Liver (tissue), 8 donors: ENCODE measurements at regions not wholly inside any gene's neighbourhood (a gene's known extent, or its start where the extent isn't known, plus 50 kb on each side); places are given as distances from the start of the nearest gene placed in this dataset.

Source experiments
- DNase-seq: peaks from one replicate; pipeline ENCODE4 v3.0.0-alpha.2; 2017; ENCODE audit warnings: low spot score
- H3K27ac ChIP-seq, 2 donors: one replicate each; pipeline ENCODE4 v1.7.0; 2013; ENCODE audit warnings: inconsistent platforms in 2 of 2, low read length in 2 of 2, control low read depth in 1 of 2, low read depth in 1 of 2, mild to moderate bottlenecking in 1 of 2
- H3K27me3 ChIP-seq, 4 donors: one replicate each; pipeline versions ENCODE4 v1.6.1 to v1.7.0; 2013; ENCODE audit warnings: low read length in 3 of 4, inconsistent platforms in 1 of 4, mild to moderate bottlenecking in 1 of 4, moderate library complexity in 1 of 4; ENCODE audit not compliant: control insufficient read depth in 4 of 4, insufficient read depth in 4 of 4
- H3K36me3 ChIP-seq, 4 donors: one replicate each; pipeline versions ENCODE4 v1.6.1 to v1.7.0; 2013; ENCODE audit warnings: low read length in 3 of 4, mild to moderate bottlenecking in 3 of 4, low read depth in 1 of 4, moderate library complexity in 1 of 4; ENCODE audit not compliant: control insufficient read depth in 4 of 4, insufficient read depth in 3 of 4
- H3K4me1 ChIP-seq, 4 donors: one replicate each; pipeline versions ENCODE4 v1.6.1 to v1.7.0; 2013; ENCODE audit warnings: low read length in 3 of 4, mild to moderate bottlenecking in 3 of 4, moderate library complexity in 1 of 4; ENCODE audit not compliant: control insufficient read depth in 4 of 4, insufficient read depth in 4 of 4
- H3K4me3 ChIP-seq, 3 donors: one replicate each; pipeline versions ENCODE4 v1.6.1 to v1.7.0; 2013; ENCODE audit warnings: low read length in 3 of 3, control low read depth in 1 of 3, low read depth in 1 of 3, mild to moderate bottlenecking in 1 of 3
- H3K9ac ChIP-seq, 2 donors: one replicate each; pipeline ENCODE4 v1.7.0; 2013; ENCODE audit warnings: low read length in 2 of 2, mild to moderate bottlenecking in 2 of 2, moderate library complexity in 2 of 2, control low read depth in 1 of 2, low read depth in 1 of 2
- H3K9me3 ChIP-seq, 4 donors: one replicate each; pipeline versions ENCODE4 v1.6.1 to v1.7.0; 2013; ENCODE audit warnings: low read length in 3 of 4; ENCODE audit not compliant: control insufficient read depth in 4 of 4
- ATF3 ChIP-seq: IDR thresholded peaks from 2 replicates; pipeline ENCODE4 v1.6.1; 2016; ENCODE audit warnings: antibody characterized with exemption
- CTCF ChIP-seq: fragments of 150-350 bp; IDR thresholded peaks from 2 replicates; pipeline ENCODE4 v1.5.1; 2017; ENCODE audit warnings: improper control_type of control experiment, low read depth, low read length; ENCODE audit not compliant: missing input control
- EGR1 ChIP-seq, 2 donors: IDR thresholded peaks; 2 replicates each; pipeline ENCODE4 v1.6.1; 2016 to 2018; ENCODE audit warnings: antibody characterized with exemption in 2 of 2, low read depth in 2 of 2
- FOXA1 ChIP-seq: IDR thresholded peaks from 2 replicates; pipeline ENCODE4 v1.6.1; 2016; ENCODE audit warnings: antibody characterized with exemption
- FOXA2 ChIP-seq: IDR thresholded peaks from 2 replicates; pipeline ENCODE4 v1.6.1; 2016; ENCODE audit warnings: antibody characterized with exemption
- GABPA ChIP-seq, 2 donors: IDR thresholded peaks in 1 of 2; conservative IDR thresholded peaks in 1 of 2; 2 replicates each; pipeline ENCODE4 v1.6.1; 2016; ENCODE audit warnings: antibody characterized with exemption in 2 of 2, mild to moderate bottlenecking in 1 of 2, moderate library complexity in 1 of 2
- HNF4A ChIP-seq, 2 donors: conservative IDR thresholded peaks; 2 replicates each; pipeline ENCODE4 v1.6.1; 2016; ENCODE audit warnings: antibody characterized with exemption in 2 of 2, mild to moderate bottlenecking in 2 of 2
- HNF4G ChIP-seq: IDR thresholded peaks from 2 replicates; pipeline ENCODE4 v1.6.1; 2016; ENCODE audit warnings: antibody characterized with exemption
- JUND ChIP-seq, 2 donors: IDR thresholded peaks; 2 replicates each; pipeline ENCODE4 v1.6.1; 2016; ENCODE audit warnings: antibody characterized with exemption in 2 of 2
- MAX ChIP-seq: IDR thresholded peaks from 2 replicates; pipeline ENCODE4 v1.6.1; 2016; ENCODE audit warnings: antibody characterized with exemption
- NR2F2 ChIP-seq: IDR thresholded peaks from 2 replicates; pipeline ENCODE4 v1.6.1; 2016; ENCODE audit warnings: antibody characterized with exemption
- RAD21 ChIP-seq, 2 donors: IDR thresholded peaks; 2 replicates each; pipeline ENCODE4 v1.6.1; 2016; ENCODE audit warnings: antibody characterized with exemption in 2 of 2, mild to moderate bottlenecking in 2 of 2
- REST ChIP-seq: IDR thresholded peaks from 2 replicates; pipeline ENCODE4 v1.6.1; 2016; ENCODE audit warnings: antibody characterized with exemption, mild to moderate bottlenecking
- RXRA ChIP-seq, 2 donors: IDR thresholded peaks; 2 replicates each; pipeline ENCODE4 v1.6.1; 2017 to 2018; ENCODE audit warnings: antibody characterized with exemption in 2 of 2, mild to moderate bottlenecking in 1 of 2
- SP1 ChIP-seq: IDR thresholded peaks from 2 replicates; pipeline ENCODE4 v1.6.1; 2018; ENCODE audit warnings: antibody characterized with exemption, mild to moderate bottlenecking
- TAF1 ChIP-seq: conservative IDR thresholded peaks from 2 replicates; pipeline ENCODE4 v1.6.1; 2016; ENCODE audit warnings: antibody characterized with exemption, mild to moderate bottlenecking
- YY1 ChIP-seq: IDR thresholded peaks from 2 replicates; pipeline ENCODE4 v1.6.1; 2016; ENCODE audit warnings: antibody characterized with exemption, mild to moderate bottlenecking
- ZBTB33 ChIP-seq: IDR thresholded peaks from 2 replicates; pipeline ENCODE4 v1.6.1; 2016; ENCODE audit warnings: antibody characterized with exemption
- WGBS: extraction: QIAGEN DNeasy Blood & Tissue Kit; methylation state at CpG from one replicate; pipeline ENCODE4 v1.1.7; 2013; 5-methylcytosine and 5-hydroxymethylcytosine counted together
- donor health status: healthy.
- donor health status: healthy.
- donor health status: healthy.
- donor health status: healthy.
- donor health status: healthy.

GRCh38 chr1:93025572-93025971 is 53.5 kb upstream of the MTF2 start:
- Histone ChIP-seq H3K4me3 (no peak overlapping the region), H3K27ac (no peak overlapping the region), H3K36me3 (no peaks in the 10 kb centered on the region), H3K4me1 (peaks cover 0 to 5% (median 0%) of the 10 kb centered on the region in 4 donors), H3K9me3 (no peaks in the 10 kb centered on the region), H3K9ac (no peak overlapping the region), H3K27me3 (no peaks in the 10 kb centered on the region)
- WGBS, result 75% methylated on average over 3 of the region's 3 CpGs
- TF ChIP-seq CTCF, result no peak
- TF ChIP-seq NR2F2, result no peak
- no peak for TF ChIP-seq MAX
- no peak for TF ChIP-seq EGR1 (IDR thresholded peaks at IDR 0.05; ENCODE audit: low read depth in 2 of 2)
- TF ChIP-seq GABPA (IDR thresholded peaks at IDR 0.05 in 1 of 2, conservative IDR thresholded peaks at IDR 0.05 in 1 of 2), result no peak
- TF ChIP-seq YY1, result no peak
- DNase-seq, result no peak

GRCh38 chr1:93028542-93028941 is 50.5 kb upstream of the MTF2 start:
- TF ChIP-seq MAX (no peak), RXRA (IDR thresholded peaks at IDR 0.05) (no peak), FOXA2 (no peak), RAD21 (IDR thresholded peaks at IDR 0.05) (no peak), REST (no peak), YY1 (no peak), SP1 (no peak), EGR1 (IDR thresholded peaks at IDR 0.05; ENCODE audit: low read depth in 2 of 2) (no peak), FOXA1 (no peak), JUND (IDR thresholded peaks at IDR 0.05) (no peak), ZBTB33 (no peak), HNF4G (no peak), CTCF (no peak), ATF3 (no peak), NR2F2 (no peak), HNF4A (conservative IDR thresholded peaks at IDR 0.05) (no peak), GABPA (IDR thresholded peaks at IDR 0.05 in 1 of 2, conservative IDR thresholded peaks at IDR 0.05 in 1 of 2) (no peak), TAF1 (no peak)
- no peaks in the 10 kb centered on the region for H3K9me3 ChIP-seq
- no peaks in the 10 kb centered on the region for H3K36me3 ChIP-seq
- 45% methylated on average over 4 of the region's 4 CpGs for WGBS
- H3K4me3 ChIP-seq, result no peak overlapping the region
- H3K27ac ChIP-seq, result no peak overlapping the region
- no peaks in the 10 kb centered on the region for H3K4me1 ChIP-seq
- DNase-seq, result no peak
- H3K27me3 ChIP-seq, result no peaks in the 10 kb centered on the region
- no peak overlapping the region for H3K9ac ChIP-seq
